C4-2B (cell line): ENCODE measurements at regions not wholly inside any gene's neighbourhood (a gene's known extent, or its start where the extent isn't known, plus 50 kb on each side); places are given as distances from the start of the nearest gene placed in this dataset.

Experiments used
- ZFX ChIP-seq: fragments of 450-650 bp; IDR thresholded peaks from 2 replicates; pipeline ENCODE4 v1.6.1; 2017
- TF ChIP-seq, protein P1 (sequence below): fragments of 450-650 bp; conservative IDR thresholded peaks from 2 replicates; pipeline ENCODE4 v1.5.1; 2017; ENCODE audit warnings: mild to moderate bottlenecking

DNA sequence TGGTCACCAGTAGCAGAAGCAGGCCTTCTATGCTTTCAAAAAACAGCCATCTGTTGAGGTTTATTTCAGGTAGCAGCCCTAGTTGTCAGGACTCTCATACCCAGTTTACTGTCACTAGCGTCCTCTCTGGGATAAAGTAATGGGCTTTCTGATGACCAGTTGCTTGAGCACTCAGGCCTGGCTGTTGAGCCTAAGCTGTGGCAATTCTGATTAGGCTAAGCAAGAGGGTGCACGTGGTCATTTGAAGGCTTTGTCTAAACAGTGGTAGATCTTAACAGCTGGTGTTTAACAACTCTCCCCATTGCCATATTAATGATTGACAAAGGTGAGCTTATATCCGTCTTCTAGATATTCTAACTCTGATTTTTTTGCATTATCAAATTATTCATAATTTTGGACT is 132.9 kb upstream of the TMCO5A start:
- TF ChIP-seq, protein P1, sequence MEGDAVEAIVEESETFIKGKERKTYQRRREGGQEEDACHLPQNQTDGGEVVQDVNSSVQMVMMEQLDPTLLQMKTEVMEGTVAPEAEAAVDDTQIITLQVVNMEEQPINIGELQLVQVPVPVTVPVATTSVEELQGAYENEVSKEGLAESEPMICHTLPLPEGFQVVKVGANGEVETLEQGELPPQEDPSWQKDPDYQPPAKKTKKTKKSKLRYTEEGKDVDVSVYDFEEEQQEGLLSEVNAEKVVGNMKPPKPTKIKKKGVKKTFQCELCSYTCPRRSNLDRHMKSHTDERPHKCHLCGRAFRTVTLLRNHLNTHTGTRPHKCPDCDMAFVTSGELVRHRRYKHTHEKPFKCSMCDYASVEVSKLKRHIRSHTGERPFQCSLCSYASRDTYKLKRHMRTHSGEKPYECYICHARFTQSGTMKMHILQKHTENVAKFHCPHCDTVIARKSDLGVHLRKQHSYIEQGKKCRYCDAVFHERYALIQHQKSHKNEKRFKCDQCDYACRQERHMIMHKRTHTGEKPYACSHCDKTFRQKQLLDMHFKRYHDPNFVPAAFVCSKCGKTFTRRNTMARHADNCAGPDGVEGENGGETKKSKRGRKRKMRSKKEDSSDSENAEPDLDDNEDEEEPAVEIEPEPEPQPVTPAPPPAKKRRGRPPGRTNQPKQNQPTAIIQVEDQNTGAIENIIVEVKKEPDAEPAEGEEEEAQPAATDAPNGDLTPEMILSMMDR: no peak
- no peak for TF ChIP-seq ZFX
